ENCODE measurements at regions not wholly inside any gene's neighbourhood (a gene's known extent, or its start where the extent isn't known, plus 50 kb on each side); places are given as distances from the start of the nearest gene placed in this dataset.
A peak's percentile ranks its signal among the peaks of the same experiment; 100 is the strongest.
"Not testable (repeated sequence)": the region's sequence is repeated elsewhere in the genome, so short reads cannot be mapped to it uniquely, and the experiment has no call there.

- not testable (repeated sequence) for H3K4me1 ChIP-seq (ENCODE audit: control insufficient read depth, insufficient read depth, low read length); H3K9me3 ChIP-seq (ENCODE audit: control insufficient read depth, insufficient read depth, low read length); DNase-seq (ENCODE audit: low read depth in 4 of 6, low spot score in 6 of 6); H3K27ac ChIP-seq (ENCODE audit: low read depth, low read length); H3K36me3 ChIP-seq (ENCODE audit: control insufficient read depth, insufficient read depth, low read length); H3K4me3 ChIP-seq (ENCODE audit: low read depth, low read length); H3K27me3 ChIP-seq (ENCODE audit: control insufficient read depth, insufficient read depth, low read length)
These were observed 362.4 kb downstream of the FAM47B start for GRCh38 chrX:35305037-35305436.

GRCh38 chrX:35339796-35340195 lies 397.2 kb downstream of the FAM47B start:
- no peak overlapping the region for H3K4me3 ChIP-seq (ENCODE audit: low read depth, low read length)
- H3K27ac ChIP-seq (ENCODE audit: low read depth, low read length) = no peak overlapping the region
- 62% methylated on average over 1 of the region's 3 CpGs for WGBS (ENCODE audit: insufficient coverage)
- no peaks in the 10 kb centered on the region for H3K9me3 ChIP-seq (ENCODE audit: control insufficient read depth, insufficient read depth, low read length)
- no peak for DNase-seq (ENCODE audit: low read depth in 4 of 6, low spot score in 6 of 6)
- no peaks in the 10 kb centered on the region for H3K36me3 ChIP-seq (ENCODE audit: control insufficient read depth, insufficient read depth, low read length)
- H3K27me3 ChIP-seq (ENCODE audit: control insufficient read depth, insufficient read depth, low read length) = no peaks in the 10 kb centered on the region
- no peaks in the 10 kb centered on the region for H3K4me1 ChIP-seq (ENCODE audit: control insufficient read depth, insufficient read depth, low read length)

GRCh38 chrX:35340465-35340864 lies 397.9 kb downstream of the FAM47B start:
- no peak for DNase-seq (ENCODE audit: low read depth in 4 of 6, low spot score in 6 of 6)
- no CpG with 5 or more reads among the region's 1 CpG for WGBS (ENCODE audit: insufficient coverage)

GRCh38 chrX:35351212-35351611 lies 408.6 kb downstream of the FAM47B start:
- no peaks in the 10 kb centered on the region for H3K9me3 ChIP-seq (ENCODE audit: control insufficient read depth, insufficient read depth, low read length)

More at GRCh38 chrX:35340465-35340864, 397.9 kb downstream of the FAM47B start:
- Histone ChIP-seq H3K4me3 (ENCODE audit: low read depth, low read length) (no peak overlapping the region), H3K9me3 (ENCODE audit: control insufficient read depth, insufficient read depth, low read length) (no peaks in the 10 kb centered on the region), H3K27me3 (ENCODE audit: control insufficient read depth, insufficient read depth, low read length) (no peaks in the 10 kb centered on the region), H3K27ac (ENCODE audit: low read depth, low read length) (no peak overlapping the region), H3K36me3 (ENCODE audit: control insufficient read depth, insufficient read depth, low read length) (no peaks in the 10 kb centered on the region), H3K4me1 (ENCODE audit: control insufficient read depth, insufficient read depth, low read length) (no peaks in the 10 kb centered on the region)

GRCh38 chrX:35351795-35352483 lies 409.3 kb downstream of the FAM47B start:
- no peak overlapping the region for H3K4me3 ChIP-seq (ENCODE audit: low read depth, low read length)
- H3K27ac ChIP-seq (ENCODE audit: low read depth, low read length) = no peak overlapping the region
- peak in 2 of 6 donors; percentile 12 to 53 for DNase-seq (ENCODE audit: low read depth in 4 of 6, low spot score in 6 of 6)
- no peaks in the 10 kb centered on the region for H3K27me3 ChIP-seq (ENCODE audit: control insufficient read depth, insufficient read depth, low read length)
- 65% methylated on average over 4 of the region's 5 CpGs for WGBS (ENCODE audit: insufficient coverage)
- no peaks in the 10 kb centered on the region for H3K4me1 ChIP-seq (ENCODE audit: control insufficient read depth, insufficient read depth, low read length)
- peaks cover 2% of the 10 kb centered on the region for H3K9me3 ChIP-seq (ENCODE audit: control insufficient read depth, insufficient read depth, low read length)
- H3K36me3 ChIP-seq (ENCODE audit: control insufficient read depth, insufficient read depth, low read length) = no peaks in the 10 kb centered on the region

More at GRCh38 chrX:35351212-35351611, 408.6 kb downstream of the FAM47B start:
- H3K36me3 ChIP-seq (ENCODE audit: control insufficient read depth, insufficient read depth, low read length) = no peaks in the 10 kb centered on the region
- DNase-seq (ENCODE audit: low read depth in 4 of 6, low spot score in 6 of 6) = no peak
- no peak overlapping the region for H3K27ac ChIP-seq (ENCODE audit: low read depth, low read length)
- no peaks in the 10 kb centered on the region for H3K27me3 ChIP-seq (ENCODE audit: control insufficient read depth, insufficient read depth, low read length)
- H3K4me1 ChIP-seq (ENCODE audit: control insufficient read depth, insufficient read depth, low read length) = no peaks in the 10 kb centered on the region
- no peak overlapping the region for H3K4me3 ChIP-seq (ENCODE audit: low read depth, low read length)
- no CpG with 5 or more reads among the region's 1 CpG for WGBS (ENCODE audit: insufficient coverage)

- no peak for DNase-seq (ENCODE audit: low read depth in 4 of 6, low spot score in 6 of 6)
- Histone ChIP-seq H3K9me3 (ENCODE audit: control insufficient read depth, insufficient read depth, low read length) (peaks cover 2% of the 10 kb centered on the region), H3K27me3 (ENCODE audit: control insufficient read depth, insufficient read depth, low read length) (no peaks in the 10 kb centered on the region), H3K4me1 (ENCODE audit: control insufficient read depth, insufficient read depth, low read length) (no peaks in the 10 kb centered on the region), H3K36me3 (ENCODE audit: control insufficient read depth, insufficient read depth, low read length) (no peaks in the 10 kb centered on the region), H3K4me3 (ENCODE audit: low read depth, low read length) (no peak overlapping the region), H3K27ac (ENCODE audit: low read depth, low read length) (no peak overlapping the region)
- WGBS (ENCODE audit: insufficient coverage) = no CpG with 5 or more reads among the region's 3 CpGs
These were observed 415.1 kb downstream of the FAM47B start for GRCh38 chrX:35357656-35358055.

- Histone ChIP-seq H3K36me3 (ENCODE audit: control insufficient read depth, insufficient read depth, low read length) (no peaks in the 10 kb centered on the region), H3K9me3 (ENCODE audit: control insufficient read depth, insufficient read depth, low read length) (no peaks in the 10 kb centered on the region), H3K4me3 (ENCODE audit: low read depth, low read length) (no peak overlapping the region), H3K27me3 (ENCODE audit: control insufficient read depth, insufficient read depth, low read length) (no peaks in the 10 kb centered on the region), H3K27ac (ENCODE audit: low read depth, low read length) (no peak overlapping the region), H3K4me1 (ENCODE audit: control insufficient read depth, insufficient read depth, low read length) (no peaks in the 10 kb centered on the region)
- no peak for DNase-seq (ENCODE audit: low read depth in 4 of 6, low spot score in 6 of 6)
- WGBS (ENCODE audit: insufficient coverage) = no CpG with 5 or more reads among the region's 4 CpGs
These were observed 420.3 kb downstream of the FAM47B start for GRCh38 chrX:35362866-35363265.

GRCh38 chrX:35374116-35374515 lies 424.0 kb upstream of the MAGEB16 start:
- no peak for DNase-seq (ENCODE audit: low read depth in 4 of 6, low spot score in 6 of 6)
- peaks cover 2% of the 10 kb centered on the region for H3K27me3 ChIP-seq (ENCODE audit: control insufficient read depth, insufficient read depth, low read length)
- H3K27ac ChIP-seq (ENCODE audit: low read depth, low read length) = no peak overlapping the region
- H3K4me3 ChIP-seq (ENCODE audit: low read depth, low read length) = no peak overlapping the region
- H3K9me3 ChIP-seq (ENCODE audit: control insufficient read depth, insufficient read depth, low read length) = no peaks in the 10 kb centered on the region
- WGBS (ENCODE audit: insufficient coverage) = no CpG with 5 or more reads among the region's 1 CpG
- H3K36me3 ChIP-seq (ENCODE audit: control insufficient read depth, insufficient read depth, low read length) = no peaks in the 10 kb centered on the region
- no peaks in the 10 kb centered on the region for H3K4me1 ChIP-seq (ENCODE audit: control insufficient read depth, insufficient read depth, low read length)

GRCh38 chrX:35380808-35381700 lies 417.1 kb upstream of the MAGEB16 start:
- no peaks in the 10 kb centered on the region for H3K9me3 ChIP-seq (ENCODE audit: control insufficient read depth, insufficient read depth, low read length)
- H3K36me3 ChIP-seq (ENCODE audit: control insufficient read depth, insufficient read depth, low read length) = no peaks in the 10 kb centered on the region
- H3K27me3 ChIP-seq (ENCODE audit: control insufficient read depth, insufficient read depth, low read length) = peaks cover 2% of the 10 kb centered on the region
- no peaks in the 10 kb centered on the region for H3K4me1 ChIP-seq (ENCODE audit: control insufficient read depth, insufficient read depth, low read length)
- no peak overlapping the region for H3K27ac ChIP-seq (ENCODE audit: low read depth, low read length)
- 49% methylated on average over 4 of the region's 6 CpGs for WGBS (ENCODE audit: insufficient coverage)
- H3K4me3 ChIP-seq (ENCODE audit: low read depth, low read length) = no peak overlapping the region
- DNase-seq (ENCODE audit: low read depth in 4 of 6, low spot score in 6 of 6) = peak in 1 of 6 donors; percentile 5

- not testable (repeated sequence) for DNase-seq (ENCODE audit: low read depth in 4 of 6, low spot score in 6 of 6); H3K36me3 ChIP-seq (ENCODE audit: control insufficient read depth, insufficient read depth, low read length); H3K4me1 ChIP-seq (ENCODE audit: control insufficient read depth, insufficient read depth, low read length); H3K9me3 ChIP-seq (ENCODE audit: control insufficient read depth, insufficient read depth, low read length); H3K4me3 ChIP-seq (ENCODE audit: low read depth, low read length); H3K27me3 ChIP-seq (ENCODE audit: control insufficient read depth, insufficient read depth, low read length); H3K27ac ChIP-seq (ENCODE audit: low read depth, low read length)
- 88% methylated on average over 3 of the region's 3 CpGs for WGBS (ENCODE audit: insufficient coverage)
These were observed 416.4 kb upstream of the MAGEB16 start for GRCh38 chrX:35381709-35382108.

All from spinal cord (tissue), 9 donors.